ENCODE measurements at regions not wholly inside any gene's neighbourhood (a gene's known extent, or its start where the extent isn't known, plus 50 kb on each side); places are given as distances from the start of the nearest gene placed in this dataset.

DNA sequence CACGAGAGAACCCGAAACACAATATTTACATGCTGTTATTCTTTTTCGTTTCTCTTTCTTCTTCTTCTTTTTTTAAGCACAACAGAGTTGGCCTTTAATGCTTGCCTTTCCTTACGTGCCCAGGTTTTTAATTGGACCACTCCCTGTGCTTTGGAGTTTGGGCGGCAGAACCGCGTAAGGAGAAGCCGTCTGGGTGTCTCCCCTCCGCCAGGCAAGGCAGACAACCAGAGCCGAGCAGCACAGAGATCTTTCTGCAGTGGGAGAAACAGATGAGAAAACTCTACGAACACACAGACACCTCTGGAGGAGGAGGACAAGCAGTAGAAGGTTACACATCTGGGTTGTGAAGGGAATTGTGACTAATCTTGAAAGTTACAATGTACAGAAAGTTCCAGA, 150.0 kb upstream of the UBL3 start:
- no TSS peak for BruUV-seq (replicated peaks)
- no peak overlapping the region for H3K4me3 ChIP-seq (ENCODE audit: low read depth in 2 of 2, low read length in 2 of 2)
- no peaks in the 10 kb centered on the region for H3K9me3 ChIP-seq (ENCODE audit: control insufficient read depth, insufficient read depth, low read depth, low read length)
- ChIA-PET POLR2A (no interaction called here), CTCF (no interaction called here)
- TF ChIP-seq TCF7L2 (IDR thresholded peaks at IDR 0.05; ENCODE audit: low read depth, low read length) (no peak), CTCF (IDR thresholded peaks at IDR 0.05) (no peak), POLR2AphosphoS5 (IDR thresholded peaks at IDR 0.05; ENCODE audit: low read depth, low read length) (no peak), SIN3A (IDR thresholded peaks at IDR 0.05; ENCODE audit: borderline replicate concordance, insufficient read depth, low read depth, low read length) (no peak)
- TF ChIP-seq, protein P1, sequence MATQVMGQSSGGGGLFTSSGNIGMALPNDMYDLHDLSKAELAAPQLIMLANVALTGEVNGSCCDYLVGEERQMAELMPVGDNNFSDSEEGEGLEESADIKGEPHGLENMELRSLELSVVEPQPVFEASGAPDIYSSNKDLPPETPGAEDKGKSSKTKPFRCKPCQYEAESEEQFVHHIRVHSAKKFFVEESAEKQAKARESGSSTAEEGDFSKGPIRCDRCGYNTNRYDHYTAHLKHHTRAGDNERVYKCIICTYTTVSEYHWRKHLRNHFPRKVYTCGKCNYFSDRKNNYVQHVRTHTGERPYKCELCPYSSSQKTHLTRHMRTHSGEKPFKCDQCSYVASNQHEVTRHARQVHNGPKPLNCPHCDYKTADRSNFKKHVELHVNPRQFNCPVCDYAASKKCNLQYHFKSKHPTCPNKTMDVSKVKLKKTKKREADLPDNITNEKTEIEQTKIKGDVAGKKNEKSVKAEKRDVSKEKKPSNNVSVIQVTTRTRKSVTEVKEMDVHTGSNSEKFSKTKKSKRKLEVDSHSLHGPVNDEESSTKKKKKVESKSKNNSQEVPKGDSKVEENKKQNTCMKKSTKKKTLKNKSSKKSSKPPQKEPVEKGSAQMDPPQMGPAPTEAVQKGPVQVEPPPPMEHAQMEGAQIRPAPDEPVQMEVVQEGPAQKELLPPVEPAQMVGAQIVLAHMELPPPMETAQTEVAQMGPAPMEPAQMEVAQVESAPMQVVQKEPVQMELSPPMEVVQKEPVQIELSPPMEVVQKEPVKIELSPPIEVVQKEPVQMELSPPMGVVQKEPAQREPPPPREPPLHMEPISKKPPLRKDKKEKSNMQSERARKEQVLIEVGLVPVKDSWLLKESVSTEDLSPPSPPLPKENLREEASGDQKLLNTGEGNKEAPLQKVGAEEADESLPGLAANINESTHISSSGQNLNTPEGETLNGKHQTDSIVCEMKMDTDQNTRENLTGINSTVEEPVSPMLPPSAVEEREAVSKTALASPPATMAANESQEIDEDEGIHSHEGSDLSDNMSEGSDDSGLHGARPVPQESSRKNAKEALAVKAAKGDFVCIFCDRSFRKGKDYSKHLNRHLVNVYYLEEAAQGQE (IDR thresholded peaks at IDR 0.05; ENCODE audit: insufficient read depth in 1 of 2, low read depth in 2 of 2, low read length in 1 of 2), result no peak
- H3K27ac ChIP-seq (ENCODE audit: low read length), result no peak overlapping the region
- intact Hi-C loops (cut with micrococcal nuclease; ENCODE audit: unreplicated experiment) (no loop called here), in situ Hi-C loops (cut with HindIII; ENCODE audit: low pct_unique_long_range_greater_than_20kb, low sequenced_read_pairs) (no loop called here)
- H3K27me3 ChIP-seq (ENCODE audit: control insufficient read depth, insufficient read depth, low read length), result no peaks in the 10 kb centered on the region
- no peak for DNase-seq (ENCODE audit: low read depth, low spot score)
- H3K4me1 ChIP-seq (ENCODE audit: control insufficient read depth, insufficient read depth, low read length), result no peaks in the 10 kb centered on the region
- no peaks in the 10 kb centered on the region for H3K36me3 ChIP-seq (ENCODE audit: control insufficient read depth, insufficient read depth, low read length)
- no peak for ATAC-seq

DNA sequence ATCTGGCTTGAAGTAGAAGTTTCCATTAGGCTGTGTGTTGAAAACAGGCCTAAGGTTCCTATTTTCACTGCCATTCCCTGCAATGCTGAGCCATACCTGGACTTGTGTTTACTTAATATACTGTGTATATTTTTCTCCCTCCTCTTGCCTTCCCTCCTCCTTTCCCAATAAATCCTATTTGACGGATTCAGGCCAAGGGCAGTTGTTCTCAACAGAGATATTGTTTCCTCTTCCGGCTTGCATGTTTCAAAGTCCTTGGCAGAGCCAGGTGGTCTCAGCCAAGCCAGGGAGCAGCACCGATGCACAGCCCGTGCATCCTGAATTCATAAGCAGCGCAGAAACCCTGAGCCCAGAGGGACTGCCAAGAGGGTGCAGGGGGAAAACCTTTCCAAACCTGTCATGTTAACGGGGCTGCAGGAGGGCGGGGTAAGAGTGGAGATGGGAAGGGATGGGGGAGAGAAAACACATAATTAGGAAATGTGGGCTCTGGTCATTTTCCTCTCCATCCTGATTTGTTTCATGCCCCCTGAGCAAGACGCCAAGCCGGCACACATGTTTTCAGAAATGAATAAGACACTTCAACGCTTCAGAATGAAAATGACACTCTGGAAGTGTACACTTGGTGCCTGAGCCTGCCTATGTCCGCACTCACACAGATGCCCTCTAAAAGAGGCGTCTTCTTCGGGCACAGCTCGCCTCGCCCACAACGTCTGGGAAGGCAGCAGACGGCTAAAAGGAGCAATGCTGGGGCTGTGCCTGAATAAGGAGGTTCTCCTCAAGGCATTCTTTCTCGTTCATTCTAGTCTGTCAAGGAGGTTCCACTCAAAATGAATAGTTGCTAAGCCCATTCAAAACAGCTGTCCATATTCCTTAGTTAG, 149.3 kb upstream of the UBL3 start:
- H3K36me3 ChIP-seq (ENCODE audit: control insufficient read depth, insufficient read depth, low read length), result no peaks in the 10 kb centered on the region
- no peaks in the 10 kb centered on the region for H3K27me3 ChIP-seq (ENCODE audit: control insufficient read depth, insufficient read depth, low read length)
- H3K4me1 ChIP-seq (ENCODE audit: control insufficient read depth, insufficient read depth, low read length), result no peaks in the 10 kb centered on the region
- ATAC-seq (no peak), DNase-seq (ENCODE audit: low read depth, low spot score) (no peak)
- intact Hi-C loops (cut with micrococcal nuclease; ENCODE audit: unreplicated experiment) (no loop called here), in situ Hi-C loops (cut with HindIII; ENCODE audit: low pct_unique_long_range_greater_than_20kb, low sequenced_read_pairs) (no loop called here)
- H3K27ac ChIP-seq (ENCODE audit: low read length), result no peak overlapping the region
- CTCF ChIA-PET, result no interaction called here
- H3K9me3 ChIP-seq (ENCODE audit: control insufficient read depth, insufficient read depth, low read depth, low read length), result no peaks in the 10 kb centered on the region
- H3K4me3 ChIP-seq (ENCODE audit: low read depth in 2 of 2, low read length in 2 of 2), result no peak overlapping the region
- POLR2A ChIA-PET, result no interaction called here
- BruUV-seq (replicated peaks), result no TSS peak
- TF ChIP-seq TCF7L2 (IDR thresholded peaks at IDR 0.05; ENCODE audit: low read depth, low read length) (no peak), POLR2AphosphoS5 (IDR thresholded peaks at IDR 0.05; ENCODE audit: low read depth, low read length) (no peak), SIN3A (IDR thresholded peaks at IDR 0.05; ENCODE audit: borderline replicate concordance, insufficient read depth, low read depth, low read length) (no peak), CTCF (IDR thresholded peaks at IDR 0.05) (no peak)
- TF ChIP-seq, protein P1 (IDR thresholded peaks at IDR 0.05; ENCODE audit: insufficient read depth in 1 of 2, low read depth in 2 of 2, low read length in 1 of 2), result no peak
